NCI-H82 (cell line): ENCODE measurements at regions not wholly inside any gene's neighbourhood (a gene's known extent, or its start where the extent isn't known, plus 50 kb on each side); places are given as distances from the start of the nearest gene placed in this dataset.
"Not testable (repeated sequence)": the region's sequence is repeated elsewhere in the genome, so short reads cannot be mapped to it uniquely, and the experiment has no call there.

Source experiments
- DNase-seq: peaks from one replicate; lab custom pipeline; 2025; lab: John Stamatoyannopoulos, UW

GRCh38 chr2:195160963-195161362 is 496.1 kb upstream of the SLC39A10 start:
- DNase-seq, result no peak

- DNase-seq, result no peak
Measured at GRCh38 chr2:195151711-195152110, 505.3 kb upstream of the SLC39A10 start.

GRCh38 chr2:195150819-195151218 is 506.2 kb upstream of the SLC39A10 start:
- DNase-seq, result no peak

GRCh38 chr2:195148004-195148403 is 509.0 kb upstream of the SLC39A10 start:
- DNase-seq, result no peak

- DNase-seq, result no peak
Measured at GRCh38 chr2:195146761-195147541, 510.1 kb upstream of the SLC39A10 start.

- no peak for DNase-seq
Measured at GRCh38 chr2:195138435-195138834, 518.6 kb upstream of the SLC39A10 start.

- not testable (repeated sequence) for DNase-seq
Measured at GRCh38 chr2:195125889-195126288, 531.1 kb upstream of the SLC39A10 start.

GRCh38 chr2:195124391-195125079 is 532.5 kb upstream of the SLC39A10 start:
- DNase-seq, result no peak

GRCh38 chr2:195122653-195123052 is 534.4 kb upstream of the SLC39A10 start:
- DNase-seq, result no peak

- DNase-seq, result no peak
Measured at GRCh38 chr2:195121341-195121740, 535.7 kb upstream of the SLC39A10 start.

- DNase-seq, result no peak
Measured at GRCh38 chr2:195119231-195119630, 537.8 kb upstream of the SLC39A10 start.

GRCh38 chr2:195118276-195118675 is 538.8 kb upstream of the SLC39A10 start:
- DNase-seq, result no peak

- no peak for DNase-seq
Measured at GRCh38 chr2:195117011-195117410, 540.0 kb upstream of the SLC39A10 start.

- DNase-seq, result no peak
Measured at GRCh38 chr2:195115738-195116137, 541.3 kb upstream of the SLC39A10 start.

GRCh38 chr2:195108182-195108581 is 548.8 kb upstream of the SLC39A10 start:
- no peak for DNase-seq

GRCh38 chr2:195106681-195107380 is 550.2 kb upstream of the SLC39A10 start:
- DNase-seq, result no peak

- DNase-seq, result no peak
Measured at GRCh38 chr2:195105581-195105980, 551.4 kb upstream of the SLC39A10 start.

GRCh38 chr2:195094330-195094729 is 562.7 kb upstream of the SLC39A10 start:
- no peak for DNase-seq

- DNase-seq, result peak; percentile 12
Measured at GRCh38 chr2:195092341-195092740, 564.7 kb upstream of the SLC39A10 start.

- DNase-seq, result peak; percentile 5
Measured at GRCh38 chr2:195072806-195073205, 584.2 kb upstream of the SLC39A10 start.

- no peak for DNase-seq
Measured at GRCh38 chr2:195057001-195057400, 600.0 kb upstream of the SLC39A10 start.

GRCh38 chr2:195055996-195056395 is 601.0 kb upstream of the SLC39A10 start:
- no peak for DNase-seq

- DNase-seq, result no peak
Measured at GRCh38 chr2:195051401-195051800, 605.6 kb upstream of the SLC39A10 start.
